DLD1 (cell line): ENCODE measurements at regions not wholly inside any gene's neighbourhood (a gene's known extent, or its start where the extent isn't known, plus 50 kb on each side); places are given as distances from the start of the nearest gene placed in this dataset.
"Not testable (repeated sequence)": the region's sequence is repeated elsewhere in the genome, so short reads cannot be mapped to it uniquely, and the experiment has no call there.

Experiments
- in situ Hi-C: cut with HindIII; loops from 2 replicates; pipeline ENCODE4 v1.10.0; 2017; ENCODE audit warnings: low sequenced_read_pairs

DNA sequence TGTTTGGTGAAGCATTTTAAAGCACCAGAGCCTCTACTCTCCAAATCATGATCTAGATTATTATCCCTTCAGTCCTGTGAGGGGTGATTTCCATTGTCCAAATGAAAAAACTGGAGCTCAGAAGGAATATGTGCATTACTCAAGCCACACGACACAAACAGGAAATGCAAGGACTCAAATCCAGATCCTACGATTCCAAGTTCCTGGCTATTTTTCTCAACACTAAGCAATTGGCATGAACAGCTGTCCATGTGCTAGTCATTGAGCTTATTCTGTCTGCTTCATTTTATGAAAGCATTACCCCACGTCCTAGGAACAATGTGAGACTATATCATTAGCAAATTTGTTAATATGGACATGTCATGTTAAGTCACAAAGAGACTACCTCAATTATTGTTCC lies 273.1 kb upstream of the LYPLAL1 start:
- in situ Hi-C loops, result no loop called here

DNA sequence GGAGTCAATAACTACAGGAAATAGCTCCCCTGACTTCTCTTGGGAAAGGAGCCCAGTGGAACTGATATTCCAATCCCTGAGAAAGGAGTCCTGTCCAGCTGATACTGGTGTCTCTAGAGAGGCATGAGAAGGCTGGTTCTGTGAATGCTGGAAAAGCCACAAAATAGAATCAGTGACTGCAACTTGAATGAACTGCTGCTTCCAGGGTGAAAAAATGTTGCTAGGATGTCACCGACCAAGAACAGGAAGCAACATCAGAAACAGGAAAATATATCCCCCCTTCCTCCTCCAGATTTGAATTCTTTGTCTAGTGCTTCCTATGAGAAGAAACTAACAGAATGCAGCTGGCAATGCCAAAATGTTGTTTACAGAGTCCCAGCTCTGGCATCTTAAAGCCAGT lies 269.3 kb upstream of the LYPLAL1 start:
- in situ Hi-C loops, result no loop called here

DNA sequence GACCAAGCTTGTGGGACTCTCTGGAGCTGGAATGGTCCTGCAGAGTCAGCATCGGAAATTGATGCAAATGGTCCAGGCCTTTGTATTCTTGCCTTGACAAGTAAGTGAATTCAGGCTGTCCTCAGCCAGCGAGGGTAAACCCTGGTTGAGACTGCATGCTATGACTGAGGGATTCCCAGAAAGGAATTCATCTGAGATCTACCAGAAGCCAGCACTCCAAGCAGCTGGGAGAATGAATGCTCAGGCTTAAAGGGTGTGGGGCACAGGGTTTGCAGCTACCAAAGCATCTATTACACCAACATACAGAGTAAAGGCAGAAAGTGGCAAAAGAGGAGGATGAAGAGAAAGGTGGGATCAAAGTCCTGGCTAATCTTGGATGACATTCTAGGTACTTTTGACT lies 257.0 kb upstream of the LYPLAL1 start:
- in situ Hi-C loops, result no loop called here

DNA sequence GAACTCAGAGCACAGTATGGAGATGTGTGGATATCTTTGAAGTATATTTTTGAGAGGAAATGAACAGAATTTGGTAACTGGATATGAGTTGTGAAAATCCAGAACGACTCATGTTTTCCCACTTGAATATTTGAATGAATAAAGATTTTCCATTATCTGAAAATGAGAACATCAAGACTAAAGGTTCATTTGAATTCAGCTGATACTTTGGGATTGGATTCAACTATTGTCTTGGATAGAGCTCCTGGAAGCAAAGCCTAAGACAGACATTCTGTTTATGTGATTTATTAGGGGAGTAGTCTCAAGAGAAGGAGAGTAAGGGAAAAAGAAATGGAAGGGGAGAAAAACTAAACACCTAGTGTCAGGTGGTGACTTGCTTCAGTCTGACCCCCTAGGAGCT lies 256.0 kb upstream of the LYPLAL1 start:
- in situ Hi-C loops, result no loop called here

DNA sequence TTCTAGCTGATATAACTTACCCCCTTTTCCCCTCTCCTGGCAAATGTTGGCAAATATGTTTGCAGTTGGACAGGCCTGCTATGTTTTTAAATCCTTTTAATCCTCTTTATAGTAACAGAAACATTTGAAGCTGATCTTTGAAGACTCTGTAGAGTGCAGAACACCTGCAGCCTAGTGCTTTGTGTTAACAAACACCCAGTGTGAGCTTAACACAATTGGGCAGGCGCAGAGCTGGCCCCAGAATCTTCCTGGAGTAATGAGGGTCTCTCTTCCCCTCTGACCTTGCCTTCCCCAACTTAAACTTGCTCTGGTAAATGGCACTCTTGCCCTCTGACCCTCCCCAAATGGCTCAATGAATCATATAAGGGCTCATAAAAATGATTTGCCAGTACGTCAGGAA lies 247.9 kb upstream of the LYPLAL1 start:
- in situ Hi-C loops, result no loop called here

DNA sequence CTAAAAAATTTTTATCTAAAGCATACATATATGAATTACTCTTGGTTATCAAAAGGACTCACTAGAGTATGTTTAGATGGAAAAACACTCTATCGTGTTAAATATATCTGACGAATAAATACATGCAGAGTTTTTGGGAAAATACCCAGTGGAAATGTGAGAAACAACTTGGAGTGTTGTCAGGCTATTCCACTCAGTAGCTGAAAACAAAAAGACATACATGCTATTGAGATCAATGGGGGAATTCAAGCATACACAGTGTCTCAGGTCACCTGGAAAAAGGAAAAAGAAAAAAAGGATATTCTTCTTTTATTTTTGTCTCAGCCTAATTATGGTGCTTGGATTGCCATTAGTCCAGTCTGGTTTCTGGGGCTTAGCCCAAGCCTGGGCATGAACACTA lies 247.0 kb upstream of the LYPLAL1 start:
- in situ Hi-C loops, result no loop called here

DNA sequence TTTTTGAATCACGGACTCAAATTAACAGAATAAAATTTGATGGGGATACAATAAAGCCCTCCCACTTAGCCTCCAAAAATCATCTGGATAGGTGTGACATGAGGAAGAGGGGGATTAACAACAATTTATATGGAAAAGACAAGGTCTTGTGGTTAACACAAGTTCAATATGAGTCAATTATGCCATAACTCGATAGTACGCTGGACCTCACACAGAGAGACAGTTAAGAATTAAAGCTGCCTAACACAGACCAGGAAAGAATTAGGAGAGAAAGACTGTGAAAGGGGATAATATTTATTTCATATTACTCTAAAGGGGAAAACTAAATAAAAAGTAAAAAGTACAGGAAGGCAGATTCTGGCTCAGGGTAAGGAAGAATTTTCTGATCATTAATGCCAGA lies 243.7 kb upstream of the LYPLAL1 start:
- in situ Hi-C loops, result no loop called here

GRCh38 chr1:218930472-218931241 lies 243.0 kb upstream of the LYPLAL1 start:
- in situ Hi-C loops, result no loop called here

DNA sequence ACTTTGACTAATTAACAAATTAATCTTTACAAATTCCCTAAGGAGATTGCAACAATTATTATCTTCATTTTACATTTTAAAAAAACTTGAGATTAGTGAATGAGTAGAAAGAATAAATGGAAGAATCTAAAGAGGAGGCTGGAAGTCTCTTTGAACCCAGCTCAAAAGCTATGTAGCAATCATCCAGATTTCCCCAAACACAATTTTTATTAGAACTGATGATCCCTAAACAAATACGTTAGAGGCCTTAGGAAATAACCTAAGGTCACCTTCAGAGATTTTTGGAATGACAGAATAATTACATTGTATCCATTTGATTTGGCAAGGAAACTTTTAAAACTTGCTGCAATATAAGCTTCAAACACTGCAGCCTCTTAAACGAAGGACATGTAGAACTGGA lies 242.4 kb upstream of the LYPLAL1 start:
- in situ Hi-C loops, result no loop called here

- in situ Hi-C loops, result no loop called here
Measured at GRCh38 chr1:218933513-218933912, 240.2 kb upstream of the LYPLAL1 start.

DNA sequence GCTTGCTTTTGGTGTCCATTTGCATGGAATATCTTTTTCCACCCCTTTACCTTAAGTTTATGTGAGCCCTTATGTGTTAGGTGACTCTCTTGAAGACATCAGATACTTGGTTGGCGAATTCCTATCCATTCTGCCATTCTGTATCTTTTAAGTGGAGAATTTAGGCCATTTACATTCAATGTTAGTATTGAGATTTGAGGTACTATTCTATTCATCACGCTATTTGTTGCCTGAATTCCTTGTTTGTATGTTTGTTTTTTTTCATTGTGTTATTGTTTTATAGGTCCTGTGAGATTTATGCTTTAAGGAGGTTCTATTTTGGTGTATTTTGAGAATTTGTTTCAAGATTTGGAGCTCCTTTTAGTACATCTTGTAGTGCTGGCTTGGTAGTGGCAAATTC lies 238.3 kb upstream of the LYPLAL1 start:
- in situ Hi-C loops, result not testable (repeated sequence)

DNA sequence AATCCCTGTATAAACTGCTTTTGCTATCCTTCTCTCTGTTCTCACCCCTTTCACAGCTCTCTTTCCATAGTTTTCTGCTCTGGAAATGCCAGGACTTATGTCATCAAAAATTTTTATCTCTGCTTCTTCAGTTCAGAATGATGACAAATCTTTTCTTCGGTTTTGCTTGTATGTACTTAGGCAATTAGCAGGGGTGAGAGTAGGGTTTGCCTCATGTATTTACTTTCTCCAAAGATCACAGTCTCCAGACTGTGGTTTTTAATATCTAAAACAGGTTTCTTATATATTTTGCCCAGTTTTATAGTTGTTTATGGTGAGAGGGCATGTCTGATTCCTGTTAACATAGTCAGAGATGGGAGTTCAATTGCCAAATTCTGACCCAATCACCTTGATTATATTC lies 235.4 kb upstream of the LYPLAL1 start:
- in situ Hi-C loops, result no loop called here

DNA sequence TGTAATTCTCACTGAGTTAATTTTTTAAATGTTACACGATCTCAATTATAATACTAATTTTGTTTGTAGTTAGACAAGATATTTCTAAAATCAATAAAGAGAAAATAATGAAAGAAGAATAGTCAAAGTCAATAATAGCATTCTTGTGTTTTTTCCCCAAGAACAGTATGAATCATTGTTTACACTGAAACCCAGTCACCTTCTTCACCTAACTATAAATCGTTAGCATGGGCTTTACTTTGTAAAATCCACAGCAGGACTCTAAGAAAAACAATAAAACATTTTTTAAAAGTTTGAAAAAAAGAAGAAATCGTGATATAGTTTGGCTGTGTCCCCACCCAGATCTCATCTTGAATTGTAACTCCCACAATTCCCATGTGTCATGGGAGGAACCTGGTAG lies 234.6 kb upstream of the LYPLAL1 start:
- in situ Hi-C loops, result no loop called here

DNA sequence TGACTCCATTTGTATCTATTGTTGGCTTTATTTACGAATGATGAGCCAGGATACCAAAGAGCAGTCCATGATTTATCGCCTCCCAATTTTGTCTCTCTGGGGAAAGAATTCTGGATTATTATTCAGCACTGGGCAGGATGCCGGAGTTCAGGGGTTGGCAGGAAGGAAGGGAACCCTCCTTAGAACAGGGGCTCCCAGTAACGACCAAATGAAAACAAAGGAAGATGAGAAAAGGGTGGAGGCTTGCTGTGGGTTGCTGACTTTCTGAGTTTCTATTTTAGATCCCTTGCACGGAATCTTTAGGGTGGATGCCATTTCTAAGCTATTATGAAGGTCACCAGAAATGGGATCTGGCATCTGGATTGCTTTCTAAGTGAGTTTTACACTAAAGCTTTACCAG lies 231.2 kb upstream of the LYPLAL1 start:
- in situ Hi-C loops, result no loop called here

DNA sequence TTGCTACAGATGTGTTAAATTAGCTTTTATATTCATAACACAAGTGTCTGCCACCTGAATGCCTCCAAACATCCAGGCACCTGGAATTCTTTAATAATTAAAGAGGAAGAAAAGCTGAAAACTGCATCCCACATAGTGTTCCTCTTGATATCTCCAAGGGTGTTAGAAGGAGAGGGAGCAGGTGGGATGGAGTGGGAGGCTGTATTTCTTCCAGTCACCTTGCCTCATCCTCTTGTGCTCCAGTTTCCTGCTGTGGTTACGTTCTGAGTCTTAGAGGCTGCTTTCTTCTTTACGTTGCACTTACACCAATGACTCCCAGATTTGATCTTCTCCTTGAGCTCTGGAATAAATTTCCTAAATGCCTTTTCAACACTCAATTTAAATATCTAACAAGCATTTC lies 230.3 kb upstream of the LYPLAL1 start:
- in situ Hi-C loops, result no loop called here

DNA sequence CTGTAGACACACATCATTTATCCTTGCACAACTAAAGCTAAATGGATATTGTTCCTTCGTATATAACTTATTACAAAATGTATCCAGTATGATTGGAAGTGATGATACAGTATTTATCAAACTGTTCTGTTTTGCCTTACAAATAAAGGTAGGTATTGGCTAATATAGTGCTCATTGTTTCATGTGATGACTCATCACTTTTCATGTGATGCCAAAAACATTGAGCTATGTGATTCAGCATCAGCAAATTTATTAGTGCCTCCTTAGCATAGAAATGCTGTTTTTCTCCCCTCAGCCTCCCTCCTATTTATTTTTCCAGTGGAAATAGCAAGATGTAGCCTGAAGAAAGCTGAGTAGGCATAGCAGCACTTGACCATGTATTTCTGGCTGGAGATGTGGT lies 228.6 kb upstream of the LYPLAL1 start:
- in situ Hi-C loops, result no loop called here

DNA sequence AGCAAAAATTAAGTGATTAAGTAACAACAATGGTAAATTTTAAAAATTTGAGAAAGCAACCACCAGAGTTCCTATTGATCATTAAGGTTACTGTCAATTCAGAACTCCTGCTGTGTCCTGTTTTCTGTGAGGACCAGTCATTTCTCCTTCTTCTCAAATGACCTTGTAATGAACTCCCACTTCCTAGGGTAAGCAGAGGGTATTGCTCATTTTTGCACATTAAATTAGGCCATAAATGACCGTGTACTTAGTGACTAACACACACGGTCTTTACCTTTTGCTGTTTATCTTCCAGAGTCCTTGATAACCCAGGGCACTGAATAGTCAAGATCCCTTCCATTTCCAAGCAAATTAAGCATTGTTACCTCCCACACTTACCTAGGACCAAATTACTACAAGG lies 227.5 kb upstream of the LYPLAL1 start:
- in situ Hi-C loops, result no loop called here

DNA sequence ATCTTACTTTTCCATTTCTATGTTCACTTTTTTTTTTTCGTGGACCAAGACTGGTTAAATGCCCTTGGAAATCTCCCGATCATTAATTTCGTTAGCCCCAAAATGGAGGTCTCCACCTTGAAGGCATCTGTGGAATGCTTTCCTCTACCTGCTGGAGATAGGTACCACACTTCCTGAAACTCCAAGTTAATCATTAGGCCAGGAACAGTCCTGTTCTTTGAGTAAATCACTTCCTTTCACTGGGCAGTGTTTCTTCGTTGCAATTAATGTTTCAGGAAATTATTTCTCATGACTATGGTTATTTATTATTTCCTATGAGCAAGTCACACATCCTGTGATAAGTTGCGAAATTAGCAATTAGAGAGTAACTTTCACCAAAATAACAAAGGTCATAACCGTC lies 225.2 kb upstream of the LYPLAL1 start:
- in situ Hi-C loops, result no loop called here

- in situ Hi-C loops, result no loop called here
Measured at GRCh38 chr1:218953386-218953785, 220.3 kb upstream of the LYPLAL1 start.

DNA sequence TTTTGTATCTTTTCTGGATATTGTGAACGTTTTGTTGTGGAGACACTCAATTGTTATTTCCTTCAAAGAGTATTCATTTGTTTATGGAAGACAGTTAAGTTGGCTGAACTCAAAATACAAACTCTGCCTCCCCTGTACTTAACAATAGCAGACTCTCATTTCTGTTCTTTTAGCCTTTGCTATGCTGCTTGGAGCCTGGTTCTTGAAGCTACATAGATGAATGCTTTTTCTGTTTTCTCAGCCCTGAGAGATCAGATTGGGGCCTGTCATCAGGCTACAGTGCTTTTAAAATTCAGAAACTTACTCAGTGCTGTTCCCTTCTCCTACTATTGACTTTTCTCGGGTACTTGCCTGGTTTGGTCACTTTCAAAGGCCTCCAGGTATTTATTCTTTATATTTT lies 215.7 kb upstream of the LYPLAL1 start:
- in situ Hi-C loops, result no loop called here

DNA sequence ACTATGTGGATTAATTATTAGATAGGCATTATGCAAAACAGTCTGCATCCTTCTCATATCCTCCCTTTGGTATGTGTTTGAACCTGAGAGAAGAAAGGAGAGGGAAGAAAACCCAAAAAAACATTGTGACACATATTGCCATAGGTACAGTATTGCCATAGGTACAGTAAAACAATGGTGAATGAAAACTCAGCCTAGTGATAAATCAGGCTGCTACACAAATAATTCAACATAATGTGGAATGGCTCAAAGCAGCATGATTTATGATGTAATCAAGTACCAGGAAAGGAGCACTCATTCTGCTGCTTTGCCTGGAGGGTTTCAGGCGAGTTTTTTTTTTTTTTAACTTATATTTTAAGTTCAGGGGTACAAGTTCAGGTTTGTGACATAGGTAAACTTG lies 213.9 kb upstream of the LYPLAL1 start:
- in situ Hi-C loops, result no loop called here

- in situ Hi-C loops, result no loop called here
Measured at GRCh38 chr1:218964471-218965185, 209.1 kb upstream of the LYPLAL1 start.

DNA sequence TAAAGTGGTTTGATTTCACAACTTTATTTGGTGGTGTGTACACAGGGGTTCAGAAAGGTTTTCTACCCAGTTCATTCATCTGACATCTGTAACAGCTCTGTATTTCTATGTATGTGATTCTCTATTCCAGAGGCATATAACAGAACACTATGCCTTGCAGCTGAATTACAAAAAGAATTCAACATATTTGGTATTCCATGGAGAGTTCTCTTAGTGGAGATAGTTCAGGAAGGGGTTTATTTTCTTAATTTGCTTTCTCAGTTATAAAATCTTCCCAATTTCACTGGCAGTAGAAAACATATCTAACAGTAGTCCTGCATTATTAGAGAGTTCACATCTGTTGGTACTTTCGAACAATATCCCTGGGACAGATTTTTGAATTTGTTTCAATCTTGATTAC lies 207.9 kb upstream of the LYPLAL1 start:
- in situ Hi-C loops, result no loop called here
